ENCODE measurements at regions not wholly inside any gene's neighbourhood (a gene's known extent, or its start where the extent isn't known, plus 50 kb on each side); places are given as distances from the start of the nearest gene placed in this dataset.
"Not testable (repeated sequence)": the region's sequence is repeated elsewhere in the genome, so short reads cannot be mapped to it uniquely, and the experiment has no call there.

DNA sequence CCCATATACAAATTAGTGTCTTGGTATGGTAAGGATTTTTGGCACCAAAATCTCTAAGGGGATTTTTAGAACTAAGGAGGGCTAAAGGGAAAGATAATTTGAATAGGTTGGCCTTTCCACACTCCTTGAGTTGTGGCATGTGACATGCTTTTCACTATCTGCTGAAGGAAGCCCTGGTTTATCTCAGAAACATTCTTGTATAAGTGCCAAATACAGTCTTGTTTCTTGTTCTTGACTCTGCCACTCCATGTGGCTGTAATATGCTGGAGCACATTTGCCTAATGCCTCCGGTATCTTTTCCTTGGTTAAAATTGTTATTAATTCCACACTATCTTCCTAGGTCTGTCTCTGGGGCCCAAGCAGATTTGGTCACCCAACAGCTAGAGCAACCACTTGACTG is 457.0 kb downstream of the USP25 start:
- no peak for DNase-seq

GRCh38 chr21:16187603-16188301 is 458.0 kb downstream of the USP25 start:
- DNase-seq = no peak

- no peak for DNase-seq
Observed at GRCh38 chr21:16192902-16193301, 463.1 kb downstream of the USP25 start.

DNA sequence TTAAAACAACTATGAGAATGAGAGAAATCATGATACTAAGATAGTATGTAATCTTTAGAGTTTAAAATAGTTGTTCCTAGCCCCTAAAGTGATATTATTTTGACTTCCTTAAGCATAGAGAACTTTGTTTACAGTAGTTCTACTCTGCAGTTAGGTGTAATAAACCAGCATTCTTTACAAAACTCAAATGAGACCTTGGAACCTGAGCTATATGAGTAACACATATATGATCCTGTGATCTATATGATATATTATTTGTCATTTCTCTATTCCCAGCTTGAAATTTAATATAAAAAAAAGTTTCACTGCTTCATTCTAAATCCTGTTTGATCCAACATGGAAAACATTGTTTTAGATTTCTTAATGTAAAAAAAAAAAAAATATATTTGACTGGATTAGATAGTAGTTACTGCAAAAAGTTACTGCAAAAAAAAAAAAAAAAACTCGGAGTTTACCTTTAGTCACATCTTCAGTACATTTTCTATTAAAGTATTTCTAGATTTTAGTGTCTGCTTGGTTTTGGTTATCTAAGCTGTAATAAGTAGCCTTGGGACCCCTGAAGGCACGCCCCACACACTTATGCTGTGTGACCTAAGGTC is 463.8 kb downstream of the USP25 start:
- no peak for DNase-seq

DNA sequence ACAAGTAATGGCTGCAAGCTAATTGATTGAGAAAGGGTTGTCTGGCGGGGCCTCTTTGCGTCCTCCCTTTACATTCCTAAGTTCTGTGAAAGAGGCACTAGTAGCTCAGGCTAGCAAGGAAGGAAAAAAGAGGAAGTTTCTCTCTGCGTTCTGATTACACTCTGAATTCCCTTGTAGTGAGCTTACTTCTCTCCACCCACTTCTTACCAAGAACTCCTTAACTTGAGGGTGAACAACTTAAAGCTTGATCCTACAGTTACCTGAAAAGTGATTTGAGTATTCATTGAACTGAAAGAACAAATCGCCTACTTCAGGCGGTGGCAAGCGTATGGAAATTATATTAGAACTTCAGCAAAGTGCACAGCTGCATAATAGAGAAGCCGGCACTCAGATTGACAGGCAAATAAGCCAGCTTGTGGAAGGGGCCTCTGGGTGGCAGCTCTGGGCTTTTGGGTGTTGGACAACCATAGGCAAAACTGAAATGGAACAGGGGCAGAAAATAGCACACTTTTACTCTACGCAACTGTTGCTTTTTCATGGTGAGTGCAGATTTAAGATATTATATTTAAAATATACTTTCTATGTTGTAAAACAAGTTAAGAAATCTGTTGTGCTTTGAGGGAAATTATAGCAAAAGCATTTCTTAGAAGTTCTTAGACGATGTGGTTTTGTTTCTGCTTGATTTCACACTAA is 464.5 kb downstream of the USP25 start:
- no peak for DNase-seq

DNA sequence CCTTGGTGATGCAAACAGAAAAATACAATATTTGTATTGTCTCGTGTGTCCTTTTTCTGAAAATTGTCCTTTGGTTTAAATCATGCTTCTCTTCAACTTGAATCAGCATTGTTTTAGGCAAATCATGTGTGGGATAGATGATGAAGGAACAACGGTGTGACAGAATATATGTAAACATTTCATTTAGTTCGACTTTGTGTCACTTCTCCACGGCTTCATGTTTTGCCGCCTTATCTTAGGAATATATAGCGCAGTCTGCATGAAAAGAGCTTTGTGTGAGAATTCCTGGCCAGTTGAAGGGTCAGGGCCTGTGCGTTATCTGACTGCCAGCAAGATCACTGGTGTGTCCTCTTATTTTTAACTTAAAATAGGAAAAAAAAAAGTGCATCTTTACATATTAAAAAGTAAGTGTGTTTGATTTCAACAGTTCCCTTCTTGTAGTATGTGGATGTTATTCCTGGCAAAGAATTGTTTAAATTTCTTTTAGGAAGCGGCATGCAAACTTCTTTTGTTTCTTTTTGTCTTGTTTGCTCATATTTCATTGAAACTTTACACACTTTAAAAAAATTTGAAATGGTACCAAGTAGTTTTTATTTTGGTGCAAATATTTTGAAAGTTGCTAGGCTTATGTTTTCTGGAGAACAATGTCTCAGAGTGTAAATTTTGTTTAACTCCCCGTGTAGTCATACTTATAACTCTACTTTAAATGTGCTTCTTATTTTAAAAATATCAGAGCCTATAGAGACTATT is 465.2 kb downstream of the USP25 start:
- no peak for DNase-seq

GRCh38 chr21:16195538-16195910 is 465.7 kb downstream of the USP25 start:
- no peak for DNase-seq

DNA sequence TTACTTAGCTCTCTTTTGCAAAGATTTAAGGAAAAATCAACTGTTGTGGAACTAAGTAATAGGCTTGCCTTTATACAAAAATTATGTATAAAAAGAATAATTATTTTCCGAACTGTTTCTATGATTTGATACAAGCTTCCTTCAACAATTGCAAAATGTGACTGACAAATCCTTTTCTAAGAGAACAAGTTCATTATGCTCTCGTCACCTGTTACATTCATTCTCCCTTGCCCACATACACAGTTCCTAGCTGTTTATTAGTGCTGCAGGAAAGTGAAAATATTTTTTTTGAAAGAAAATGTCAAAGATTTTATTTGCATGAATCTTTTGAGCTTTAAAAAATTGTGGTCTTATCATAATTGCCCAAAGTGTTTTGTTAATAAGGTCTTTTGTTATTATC is 466.2 kb downstream of the USP25 start:
- DNase-seq = no peak

- no peak for DNase-seq
Observed at GRCh38 chr21:16198546-16198945, 468.8 kb downstream of the USP25 start.

DNA sequence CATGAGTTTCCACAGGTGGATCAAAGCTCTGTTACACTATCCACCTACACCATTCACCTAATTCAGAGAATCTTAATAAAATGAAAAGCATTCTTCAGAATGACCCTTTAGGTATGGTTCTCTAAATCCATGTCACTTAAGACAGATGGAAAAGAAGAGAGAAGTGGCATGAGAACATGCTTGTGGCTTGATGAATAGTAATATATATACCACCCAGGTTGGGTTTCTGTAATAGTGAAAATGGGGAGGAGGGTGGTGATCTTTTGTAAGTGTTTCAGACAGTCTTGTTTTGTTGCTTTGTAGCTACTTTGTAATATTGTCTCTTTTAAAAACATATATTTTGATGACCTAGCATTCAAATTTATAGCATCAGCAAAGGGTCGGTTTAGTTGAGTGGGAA is 469.8 kb downstream of the USP25 start:
- no peak for DNase-seq

DNA sequence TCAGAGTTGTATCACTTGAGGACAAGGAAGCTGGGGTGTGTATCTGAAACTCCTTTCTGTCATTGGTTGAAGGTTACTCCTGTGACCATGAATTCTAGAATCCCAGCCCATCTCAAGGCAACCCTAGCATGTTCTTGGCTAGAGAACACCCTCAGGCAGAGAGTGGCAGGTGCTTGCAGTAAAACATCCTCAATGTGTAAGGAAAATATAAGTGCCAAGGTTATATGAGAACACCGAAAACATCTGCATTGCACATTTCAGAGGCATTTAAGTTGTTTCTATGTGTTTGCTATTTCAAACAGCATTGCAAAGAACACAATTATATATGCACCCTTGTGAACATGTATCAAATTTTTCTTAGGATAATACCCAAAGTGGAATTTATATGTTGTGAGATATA is 471.9 kb downstream of the USP25 start:
- no peak for DNase-seq

DNA sequence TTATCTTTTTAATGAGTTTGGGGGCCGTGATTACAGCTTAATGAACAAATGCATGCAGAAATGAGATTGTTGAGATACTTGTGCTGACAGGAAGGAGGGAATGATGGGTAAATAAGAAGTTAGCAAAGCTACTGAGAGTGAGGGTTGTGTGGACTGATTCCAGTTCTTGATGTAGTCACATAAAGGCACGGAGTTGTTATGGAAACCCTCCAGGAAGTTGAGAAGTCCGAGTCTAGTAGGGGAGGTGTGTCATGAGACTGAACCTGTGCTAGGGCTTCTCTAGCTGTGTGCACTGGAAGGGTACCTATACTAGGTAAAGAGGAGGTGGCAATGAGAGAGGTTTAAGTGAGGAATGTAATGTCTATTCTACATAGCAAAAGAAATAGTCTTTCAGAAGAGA is 475.7 kb downstream of the USP25 start:
- no peak for DNase-seq

DNA sequence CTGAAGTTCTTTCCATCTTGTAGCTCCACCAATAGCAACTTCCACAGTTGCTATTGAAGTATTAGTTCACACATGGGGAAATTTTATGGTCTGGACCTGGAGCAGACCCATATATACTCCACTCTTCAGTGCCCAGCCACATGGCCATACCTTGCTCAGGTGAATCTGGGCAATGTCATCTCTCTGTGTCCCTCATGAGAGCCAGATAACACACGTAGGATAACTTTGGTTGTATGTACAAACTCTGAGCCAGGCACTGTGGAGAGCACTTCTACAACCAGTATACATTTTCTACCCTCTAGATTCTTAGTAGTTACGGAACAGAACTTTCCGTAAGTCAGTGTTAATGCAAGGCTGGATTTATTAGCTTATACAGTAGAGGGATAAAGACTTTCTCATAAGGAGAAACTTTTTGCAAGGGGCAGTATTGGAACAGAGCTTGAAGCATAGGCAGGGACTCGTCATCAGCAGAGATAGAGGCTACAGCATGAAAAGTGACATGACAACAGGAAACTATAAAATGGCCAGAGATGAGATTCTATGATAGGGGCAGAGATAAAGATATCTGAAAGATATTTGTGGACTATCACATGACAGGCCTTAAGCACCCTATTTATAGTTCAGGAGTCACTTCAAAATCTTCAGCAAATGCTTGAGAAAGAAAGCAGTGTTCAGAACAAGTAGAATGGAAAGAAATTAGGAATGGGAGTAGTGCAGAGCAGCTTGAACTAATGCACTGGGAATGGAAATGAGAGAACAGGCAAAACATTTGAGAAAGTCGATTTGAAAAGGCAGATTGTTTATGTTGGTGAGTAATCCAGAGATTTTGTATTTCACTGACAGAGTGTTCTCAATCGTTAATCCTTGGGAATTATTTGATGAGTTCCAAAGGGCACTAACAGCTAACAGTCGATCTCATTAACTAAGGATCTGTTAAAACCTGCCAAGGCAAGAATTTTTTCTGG is 481.8 kb downstream of the USP25 start:
- DNase-seq = no peak

- DNase-seq = no peak
Observed at GRCh38 chr21:16213518-16213917, 483.7 kb downstream of the USP25 start.

DNA sequence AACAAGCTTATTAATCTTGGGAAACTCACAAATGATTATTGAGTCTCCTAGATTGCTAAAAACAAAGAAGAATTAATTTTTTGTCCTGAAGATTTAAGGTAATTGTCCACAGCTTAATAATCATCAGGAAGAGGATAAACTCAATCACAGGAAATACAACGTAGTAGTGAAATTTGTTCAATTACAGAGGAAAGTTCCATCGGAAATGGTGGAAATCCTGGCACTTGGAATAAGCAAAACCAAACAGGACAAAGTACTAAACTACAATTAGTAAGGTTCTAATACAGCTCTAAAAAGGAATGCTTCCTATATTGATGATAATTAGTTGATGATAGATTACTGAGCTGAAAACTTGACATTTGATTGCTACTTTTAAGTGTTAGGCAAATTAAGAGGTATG is 485.4 kb downstream of the USP25 start:
- DNase-seq = no peak

GRCh38 chr21:16215663-16216183 is 485.9 kb downstream of the USP25 start:
- no peak for DNase-seq

DNA sequence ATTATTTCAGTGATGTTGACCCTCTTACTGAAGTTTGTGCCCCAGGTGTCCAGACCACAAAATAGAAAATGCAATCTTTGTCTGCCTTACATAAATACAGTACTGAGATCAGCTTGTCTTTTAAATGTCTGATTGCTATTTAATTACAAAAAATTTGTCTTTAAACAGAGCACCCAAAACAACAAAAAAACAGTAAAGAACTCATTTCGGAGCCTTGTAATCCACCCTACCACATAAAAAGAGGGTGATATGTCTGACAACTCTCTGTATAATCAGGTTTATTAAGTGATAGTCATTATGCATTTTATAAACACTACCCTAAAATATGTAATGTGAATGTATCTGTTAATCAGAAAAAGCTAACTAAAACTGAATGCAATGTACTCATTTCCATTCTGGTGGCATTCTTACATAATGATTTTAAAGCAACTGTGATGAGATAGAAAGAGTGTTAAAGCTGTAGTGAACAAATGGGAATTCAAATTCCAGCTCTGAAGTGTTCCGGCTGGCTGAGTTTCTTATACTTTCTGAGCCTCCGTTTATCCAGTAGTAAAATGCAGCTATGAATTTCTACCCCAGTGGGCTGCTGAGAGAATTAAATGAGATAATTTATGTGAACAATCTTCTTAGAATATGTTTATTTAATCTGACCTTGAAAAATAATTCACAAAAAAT is 486.6 kb downstream of the USP25 start:
- DNase-seq = no peak

DNA sequence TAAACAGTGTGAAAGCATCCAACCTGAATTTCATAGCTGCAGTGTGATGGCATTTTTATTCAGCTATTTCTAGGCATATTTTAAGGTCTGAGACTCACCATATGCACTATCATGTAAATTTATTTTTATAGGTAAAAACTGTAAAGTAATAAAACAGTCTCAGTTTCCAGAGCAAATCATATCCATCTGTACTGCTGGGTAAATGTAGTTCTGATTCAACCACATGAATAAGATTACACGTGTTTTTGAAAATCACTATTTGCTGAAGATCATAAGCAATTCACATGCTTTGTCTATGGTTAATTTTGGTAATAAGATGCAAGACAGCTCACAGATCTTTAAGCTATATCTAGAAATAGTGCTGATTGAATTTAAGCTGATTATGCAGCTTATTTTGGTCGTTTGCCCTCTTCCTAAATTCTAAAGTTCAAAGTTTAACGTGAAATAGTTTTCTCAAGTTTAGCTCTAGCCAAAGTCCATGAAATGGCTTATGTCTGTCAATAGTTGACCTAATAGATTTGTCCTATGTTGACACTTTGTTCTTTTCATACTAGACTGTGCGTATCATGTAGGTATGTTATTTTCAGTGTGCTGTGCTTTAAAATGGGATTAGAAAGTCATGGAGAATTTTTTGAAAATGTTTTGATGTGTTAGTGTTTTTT is 489.0 kb downstream of the USP25 start:
- no peak for DNase-seq

- not testable (repeated sequence) for DNase-seq
Observed at GRCh38 chr21:16224756-16225155, 495.0 kb downstream of the USP25 start.

DNA sequence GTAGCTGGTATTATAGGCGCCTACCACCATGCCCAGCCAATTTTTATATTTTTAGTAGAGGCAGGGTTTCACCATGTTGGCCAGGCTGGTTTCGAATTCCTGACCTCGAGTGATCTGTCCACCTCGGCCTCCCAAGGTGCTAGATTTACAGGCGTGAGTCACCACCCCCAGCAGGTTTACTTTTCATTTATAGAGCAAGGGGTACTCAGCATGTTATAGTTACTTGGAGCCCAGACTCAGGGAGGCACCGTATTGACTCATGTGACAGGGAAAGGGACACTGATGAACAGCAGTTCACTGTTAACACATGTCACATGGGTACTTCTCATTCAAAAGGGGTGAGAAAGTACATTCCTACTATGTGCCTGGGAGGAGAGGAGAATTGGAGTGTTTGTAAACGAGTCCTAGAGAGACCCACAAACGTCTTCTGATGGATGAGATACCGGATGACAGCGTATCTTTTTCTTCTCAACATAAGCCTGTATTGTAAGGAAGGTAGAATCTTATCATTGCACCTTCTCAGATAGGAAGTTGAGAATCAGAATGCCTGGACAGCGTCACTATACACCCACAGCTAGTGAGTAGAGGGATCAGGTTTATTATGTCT is 510.0 kb downstream of the USP25 start:
- no peak for DNase-seq

- DNase-seq = no peak
Observed at GRCh38 chr21:16241016-16241415, 511.2 kb downstream of the USP25 start.
